Erythroblast (primary cell): ENCODE measurements at regions not wholly inside any gene's neighbourhood (a gene's known extent, or its start where the extent isn't known, plus 50 kb on each side); places are given as distances from the start of the nearest gene placed in this dataset.
"Not testable (repeated sequence)": the region's sequence is repeated elsewhere in the genome, so short reads cannot be mapped to it uniquely, and the experiment has no call there.

Source experiments
- GATA1 ChIP-seq: IDR thresholded peaks from 2 replicates; pipeline ENCODE4 v1.6.1; 2011; ENCODE audit warnings: low read depth, mild to moderate bottlenecking, control low read depth, low read length, moderate library complexity
- POLR2A ChIP-seq: IDR thresholded peaks from 2 replicates; pipeline ENCODE4 v1.6.1; 2011; ENCODE audit warnings: mild to moderate bottlenecking, low read length

DNA sequence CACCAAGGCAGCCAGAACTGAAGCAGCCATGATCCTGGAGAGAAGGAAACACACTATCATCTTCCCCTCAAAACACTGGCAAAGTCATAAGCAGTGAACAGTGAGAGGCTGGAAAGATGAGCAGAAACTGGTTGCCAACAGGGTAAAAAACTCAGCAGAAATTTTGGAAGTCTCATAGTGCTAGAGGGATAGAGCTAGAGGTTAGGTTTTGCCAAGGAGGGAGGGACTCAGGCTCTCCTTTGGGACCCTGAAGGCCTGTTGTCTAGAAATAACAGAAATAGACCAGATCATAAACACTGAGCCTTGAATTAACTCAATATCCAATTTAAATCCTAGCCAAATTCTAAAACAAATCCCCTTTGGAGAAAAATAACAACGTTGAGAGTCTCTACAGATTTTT lies 853.6 kb downstream of the PRIM2 start:
- not testable (repeated sequence) for TF ChIP-seq POLR2A, GATA1
